Trophoblast cell (in vitro differentiated cells and primary cell): ENCODE measurements at regions not wholly inside any gene's neighbourhood (a gene's known extent, or its start where the extent isn't known, plus 50 kb on each side); places are given as distances from the start of the nearest gene placed in this dataset.

ENCODE experiments used
- DNase-seq, 2 donors: peaks; one replicate each; pipeline ENCODE4 v3.0.0-alpha.2; 2016
- H2AFZ ChIP-seq: 2 replicates; pipeline ENCODE4 v1.6.1; 2013; ENCODE audit warnings: low read length, moderate library complexity, mild to moderate bottlenecking; ENCODE audit not compliant: insufficient read depth, poor library complexity
- H2AK5ac ChIP-seq: 2 replicates; pipeline ENCODE4 v1.6.1; 2013; ENCODE audit warnings: mild to moderate bottlenecking, low read length
- H2BK120ac ChIP-seq: 2 replicates; pipeline ENCODE4 v1.6.1; 2013; ENCODE audit warnings: low read length, mild to moderate bottlenecking, moderate library complexity; ENCODE audit not compliant: insufficient read depth, poor library complexity
- H2BK12ac ChIP-seq: 2 replicates; pipeline ENCODE4 v1.6.1; 2013; ENCODE audit warnings: mild to moderate bottlenecking, low read length, moderate library complexity
- H2BK5ac ChIP-seq: 2 replicates; pipeline ENCODE4 v1.6.1; 2013; ENCODE audit warnings: low read length, low read depth, moderate library complexity, mild to moderate bottlenecking; ENCODE audit not compliant: poor library complexity
- H3K14ac ChIP-seq: 2 replicates; pipeline ENCODE4 v1.6.1; 2013; ENCODE audit warnings: mild to moderate bottlenecking, low read length
- H3K18ac ChIP-seq: 2 replicates; pipeline ENCODE4 v1.6.1; 2013; ENCODE audit warnings: mild to moderate bottlenecking, low read length
- H3K23ac ChIP-seq: 2 replicates; pipeline ENCODE4 v1.6.1; 2013; ENCODE audit warnings: low read length
- H3K27ac ChIP-seq: 2 replicates; pipeline ENCODE4 v1.5.1; 2013; ENCODE audit warnings: low read depth, mild to moderate bottlenecking, inconsistent platforms, low read length, moderate library complexity
- H3K27me3 ChIP-seq: 2 replicates; pipeline ENCODE4 v1.6.1; 2013; ENCODE audit warnings: inconsistent platforms, mild to moderate bottlenecking, low read length, moderate library complexity; ENCODE audit not compliant: insufficient read depth
- H3K36me3 ChIP-seq, 2 experiments: 1 replicate in 1 of 2; 2 replicates in 1 of 2; pipeline ENCODE4 v1.6.1; 2013; ENCODE audit warnings: low read length in 2 of 2, mild to moderate bottlenecking in 2 of 2, moderate library complexity in 1 of 2; ENCODE audit not compliant: insufficient read depth in 2 of 2, control insufficient read depth in 1 of 2
- H3K4ac ChIP-seq: 2 replicates; pipeline ENCODE4 v1.6.1; 2013; ENCODE audit warnings: low read depth, mild to moderate bottlenecking, low read length, moderate library complexity
- H3K4me1 ChIP-seq, 2 experiments: 1 replicate in 1 of 2; 2 replicates in 1 of 2; pipeline ENCODE4 v1.6.1; 2013; ENCODE audit warnings: low read length in 2 of 2, mild to moderate bottlenecking in 2 of 2, moderate library complexity in 1 of 2; ENCODE audit not compliant: insufficient read depth in 2 of 2, control insufficient read depth in 1 of 2
- H3K4me2 ChIP-seq: 2 replicates; pipeline ENCODE4 v1.6.1; 2013; ENCODE audit warnings: inconsistent platforms, mild to moderate bottlenecking, low read length, moderate library complexity
- H3K4me3 ChIP-seq: 2 replicates; pipeline ENCODE4 v1.5.1; 2013; ENCODE audit warnings: mild to moderate bottlenecking, low read depth, low read length, inconsistent platforms
- H3K79me1 ChIP-seq: one replicate; pipeline ENCODE4 v1.6.1; 2013; ENCODE audit warnings: low read length
- H3K79me2 ChIP-seq: 2 replicates; pipeline ENCODE4 v1.6.1; 2013; ENCODE audit warnings: low read length, mild to moderate bottlenecking; ENCODE audit not compliant: control insufficient read depth, insufficient read depth, poor library complexity
- H3K9ac ChIP-seq: 2 replicates; pipeline ENCODE4 v1.6.1; 2013; ENCODE audit warnings: mild to moderate bottlenecking, low read length
- H3K9me3 ChIP-seq: 2 replicates; pipeline ENCODE4 v1.6.1; 2013; ENCODE audit warnings: low read depth, mild to moderate bottlenecking, control low read depth, inconsistent platforms, low read length; ENCODE audit not compliant: insufficient read depth
- H4K12ac ChIP-seq: 2 replicates; pipeline ENCODE4 v1.6.1; 2013; ENCODE audit warnings: low read depth, mild to moderate bottlenecking, low read length, moderate library complexity
- H4K8ac ChIP-seq: 2 replicates; pipeline ENCODE4 v1.6.1; 2013; ENCODE audit warnings: low read depth, mild to moderate bottlenecking, low read length, moderate library complexity
- H4K91ac ChIP-seq: one replicate; pipeline ENCODE4 v1.6.1; 2013; ENCODE audit warnings: low read depth, mild to moderate bottlenecking, low read length, moderate library complexity
- WGBS: extraction: QIAGEN DNeasy Blood & Tissue Kit; methylation state at CpG from one replicate; pipeline ENCODE4 v1.1.7; 2013; ENCODE audit warnings: missing lambda C conversion rate; ENCODE audit not compliant: insufficient read length, insufficient coverage; ENCODE audit errors: extremely low coverage; 5-methylcytosine and 5-hydroxymethylcytosine counted together

DNA sequence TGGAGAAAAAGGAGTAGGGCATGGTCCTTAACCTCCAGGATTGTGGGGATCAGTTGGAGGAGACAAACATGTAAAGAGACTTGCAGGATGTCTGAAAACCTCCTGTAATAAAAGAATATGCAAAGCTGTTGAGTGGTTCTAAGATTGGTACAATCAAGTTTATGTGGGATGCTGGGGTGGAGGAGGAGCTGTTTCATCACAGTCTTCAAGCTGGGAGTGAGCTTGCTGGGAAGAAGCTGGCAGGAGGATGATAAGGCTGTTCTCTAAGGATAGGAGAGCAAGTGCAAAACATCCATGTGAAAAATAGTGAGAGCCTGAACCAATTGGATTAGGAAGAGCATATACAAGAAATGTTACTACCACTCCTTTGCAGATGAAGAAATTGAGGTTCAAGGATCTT is 161.9 kb upstream of the CRIM1 start:
- Histone ChIP-seq H3K9me3 (no peaks in the 10 kb centered on the region), H3K4ac (no peak overlapping the region), H3K4me3 (no peak overlapping the region), H2BK5ac (no peak overlapping the region), H3K79me2 (no peaks in the 10 kb centered on the region), H3K18ac (no peak overlapping the region), H3K27ac (no peak overlapping the region), H2BK12ac (no peak overlapping the region), H3K36me3 (no peaks in the 10 kb centered on the region), H3K9ac (no peak overlapping the region), H3K14ac (no peak overlapping the region), H3K4me2 (no peak overlapping the region), H4K12ac (no peak overlapping the region), H3K79me1 (no peaks in the 10 kb centered on the region), H4K8ac (no peak overlapping the region), H2BK120ac (no peak overlapping the region), H3K27me3 (no peaks in the 10 kb centered on the region), H4K91ac (no peak overlapping the region), H2AK5ac (no peak overlapping the region), H3K4me1 (no peaks in the 10 kb centered on the region), H3K23ac (no peak overlapping the region), H2AFZ (no peak overlapping the region)
- DNase-seq: no peak

GRCh38 chr2:36192983-36193382 is 162.6 kb upstream of the CRIM1 start:
- WGBS: no CpG with 5 or more reads among the region's 1 CpG
- DNase-seq: no peak
- Histone ChIP-seq H3K14ac (no peak overlapping the region), H3K18ac (no peak overlapping the region), H4K12ac (no peak overlapping the region), H2AFZ (no peak overlapping the region), H3K4me3 (no peak overlapping the region), H3K9ac (no peak overlapping the region), H3K4ac (no peak overlapping the region), H2BK120ac (no peak overlapping the region), H3K9me3 (no peaks in the 10 kb centered on the region), H2AK5ac (no peak overlapping the region), H2BK12ac (no peak overlapping the region), H3K27me3 (no peaks in the 10 kb centered on the region), H4K8ac (no peak overlapping the region), H3K4me1 (no peaks in the 10 kb centered on the region), H3K36me3 (no peaks in the 10 kb centered on the region), H3K27ac (no peak overlapping the region), H2BK5ac (no peak overlapping the region), H3K79me1 (no peaks in the 10 kb centered on the region), H3K23ac (no peak overlapping the region), H3K79me2 (no peaks in the 10 kb centered on the region), H3K4me2 (no peak overlapping the region), H4K91ac (no peak overlapping the region)

DNA sequence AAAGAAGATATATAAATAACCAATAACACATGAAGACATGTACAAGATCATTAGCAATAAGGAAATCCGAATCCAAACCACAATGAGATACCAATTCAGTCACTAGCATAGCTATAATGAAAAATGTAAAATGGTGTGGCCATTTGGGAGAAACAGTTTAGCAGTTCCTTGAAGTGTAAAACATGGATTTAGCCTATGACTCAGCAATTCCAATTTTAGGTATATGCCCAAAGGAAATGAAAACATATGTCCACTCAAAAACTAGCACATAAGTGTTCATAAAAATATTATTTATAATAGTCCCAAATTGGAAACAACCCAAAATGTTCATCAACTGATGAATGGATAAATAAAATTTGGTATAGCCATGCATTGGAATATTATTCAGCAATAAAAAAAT is 165.5 kb upstream of the CRIM1 start:
- Histone ChIP-seq H3K4me1 (no peaks in the 10 kb centered on the region), H3K27me3 (no peaks in the 10 kb centered on the region), H4K91ac (no peak overlapping the region), H3K23ac (no peak overlapping the region), H2AK5ac (no peak overlapping the region), H2AFZ (no peak overlapping the region), H3K36me3 (no peaks in the 10 kb centered on the region), H3K79me1 (no peaks in the 10 kb centered on the region), H2BK12ac (no peak overlapping the region), H3K27ac (no peak overlapping the region), H3K18ac (no peak overlapping the region), H3K79me2 (no peaks in the 10 kb centered on the region), H4K12ac (no peak overlapping the region), H3K4me3 (no peak overlapping the region), H3K4ac (no peak overlapping the region), H3K14ac (no peak overlapping the region), H4K8ac (no peak overlapping the region), H3K4me2 (no peak overlapping the region), H3K9ac (no peak overlapping the region), H3K9me3 (no peaks in the 10 kb centered on the region), H2BK5ac (no peak overlapping the region), H2BK120ac (no peak overlapping the region)
- no peak for DNase-seq
- WGBS: no CpG with 5 or more reads among the region's 1 CpG

DNA sequence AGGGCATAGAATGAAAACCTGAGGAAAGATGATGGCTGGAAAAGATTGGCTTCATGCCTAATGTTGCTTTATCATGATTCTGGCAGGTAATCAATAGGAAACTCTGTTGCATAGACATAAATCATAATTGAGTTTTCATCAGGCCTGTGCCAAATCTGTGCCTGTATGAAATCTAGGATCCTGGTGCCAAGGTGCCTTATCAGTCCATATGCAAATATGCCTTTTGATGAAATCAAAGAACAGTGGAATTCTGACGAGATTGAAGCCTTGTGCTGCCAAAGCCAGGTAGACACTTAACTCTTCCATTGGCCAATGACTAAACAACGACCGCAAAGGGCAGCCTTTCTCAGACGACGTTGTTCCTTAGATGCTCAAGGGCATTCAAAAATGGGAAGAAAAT is 170.0 kb upstream of the CRIM1 start:
- Histone ChIP-seq H3K4ac (no peak overlapping the region), H3K23ac (no peak overlapping the region), H3K27me3 (no peaks in the 10 kb centered on the region), H3K4me1 (no peaks in the 10 kb centered on the region), H3K27ac (no peak overlapping the region), H3K14ac (no peak overlapping the region), H2BK12ac (no peak overlapping the region), H3K79me2 (no peaks in the 10 kb centered on the region), H3K4me2 (no peak overlapping the region), H4K91ac (no peak overlapping the region), H3K36me3 (no peaks in the 10 kb centered on the region), H2BK5ac (no peak overlapping the region), H4K12ac (no peak overlapping the region), H4K8ac (no peak overlapping the region), H3K18ac (no peak overlapping the region), H3K9ac (no peak overlapping the region), H3K4me3 (no peak overlapping the region), H2BK120ac (no peak overlapping the region), H3K79me1 (no peaks in the 10 kb centered on the region), H2AK5ac (no peak overlapping the region), H3K9me3 (no peaks in the 10 kb centered on the region), H2AFZ (no peak overlapping the region)
- WGBS: no CpG with 5 or more reads among the region's 5 CpGs
- no peak for DNase-seq

DNA sequence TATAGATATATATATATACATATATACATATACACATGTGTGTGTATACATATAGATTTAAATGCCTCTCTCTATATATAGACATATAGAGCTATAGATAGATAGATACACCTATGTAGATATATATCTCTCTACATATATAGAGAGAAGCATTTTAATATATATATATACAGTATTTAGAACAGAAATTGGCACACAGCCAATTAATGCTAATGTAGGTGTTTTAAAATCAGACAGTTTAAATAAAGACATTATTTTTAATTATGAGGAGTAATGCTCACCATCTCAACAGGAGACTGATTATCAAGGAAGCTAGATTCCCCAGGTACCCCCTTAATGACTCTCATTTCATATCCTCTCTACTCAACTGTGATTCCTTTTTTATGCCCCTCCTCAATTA is 170.7 kb upstream of the CRIM1 start:
- Histone ChIP-seq H2AFZ (no peak overlapping the region), H3K9ac (no peak overlapping the region)

More for the DNA sequence above, 170.7 kb upstream of the CRIM1 start:
- H3K4ac ChIP-seq: no peak overlapping the region
- no peak overlapping the region for H4K8ac ChIP-seq
- H3K27ac ChIP-seq: no peak overlapping the region
- H2BK5ac ChIP-seq: no peak overlapping the region
- no peak overlapping the region for H3K23ac ChIP-seq
- no peak overlapping the region for H2AK5ac ChIP-seq
- no peak overlapping the region for H2BK12ac ChIP-seq
- no peaks in the 10 kb centered on the region for H3K27me3 ChIP-seq
- no peaks in the 10 kb centered on the region for H3K9me3 ChIP-seq
- H3K36me3 ChIP-seq: no peaks in the 10 kb centered on the region
- no peak for DNase-seq
- no peaks in the 10 kb centered on the region for H3K79me1 ChIP-seq
- no peak overlapping the region for H4K91ac ChIP-seq
- H3K4me3 ChIP-seq: no peak overlapping the region
- H3K4me1 ChIP-seq: no peaks in the 10 kb centered on the region
- H3K4me2 ChIP-seq: no peak overlapping the region
- H2BK120ac ChIP-seq: no peak overlapping the region
- H3K14ac ChIP-seq: no peak overlapping the region
- no peak overlapping the region for H3K18ac ChIP-seq
- no peaks in the 10 kb centered on the region for H3K79me2 ChIP-seq
- no peak overlapping the region for H4K12ac ChIP-seq
